Hippocampal formation (tissue), 2 donors: ENCODE measurements at regions not wholly inside any gene's neighbourhood (a gene's known extent, or its start where the extent isn't known, plus 50 kb on each side); places are given as distances from the start of the nearest gene placed in this dataset.
A peak's percentile ranks its signal among the peaks of the same experiment; 100 is the strongest.

ENCODE experiments used
- DNase-seq, 2 donors: peaks; one replicate each; lab custom pipeline; 2025; lab: John Stamatoyannopoulos, UW

GRCh38 chr4:35800669-35801068 lies 443.6 kb downstream of the ARAP2 start:
- no peak for DNase-seq

- DNase-seq: no peak
Observed at GRCh38 chr4:35802644-35803043, 441.7 kb downstream of the ARAP2 start.

- DNase-seq: no peak
Observed at GRCh38 chr4:35818520-35818919, 425.8 kb downstream of the ARAP2 start.

- DNase-seq: no peak
Observed at GRCh38 chr4:35820003-35820402, 424.3 kb downstream of the ARAP2 start.

- DNase-seq: no peak
Observed at GRCh38 chr4:35824231-35824630, 420.1 kb downstream of the ARAP2 start.

GRCh38 chr4:35835893-35836292 lies 408.4 kb downstream of the ARAP2 start:
- no peak for DNase-seq

GRCh38 chr4:35836596-35836995 lies 407.7 kb downstream of the ARAP2 start:
- DNase-seq: no peak

- no peak for DNase-seq
Observed at GRCh38 chr4:35867057-35867456, 377.3 kb downstream of the ARAP2 start.

- no peak for DNase-seq
Observed at GRCh38 chr4:35872273-35872672, 372.0 kb downstream of the ARAP2 start.

- DNase-seq: no peak
Observed at GRCh38 chr4:35879479-35879878, 364.8 kb downstream of the ARAP2 start.

GRCh38 chr4:35883108-35883507 lies 361.2 kb downstream of the ARAP2 start:
- DNase-seq: no peak

- DNase-seq: no peak
Observed at GRCh38 chr4:35884714-35885480, 359.4 kb downstream of the ARAP2 start.

- DNase-seq: no peak
Observed at GRCh38 chr4:35897808-35898207, 346.5 kb downstream of the ARAP2 start.

- DNase-seq: no peak
Observed at GRCh38 chr4:35900286-35901243, 343.7 kb downstream of the ARAP2 start.

- DNase-seq: no peak
Observed at GRCh38 chr4:35912174-35912573, 332.1 kb downstream of the ARAP2 start.

- no peak for DNase-seq
Observed at GRCh38 chr4:35918491-35918977, 325.8 kb downstream of the ARAP2 start.

- DNase-seq: no peak
Observed at GRCh38 chr4:35925806-35926205, 318.5 kb downstream of the ARAP2 start.

GRCh38 chr4:35926788-35927187 lies 317.5 kb downstream of the ARAP2 start:
- no peak for DNase-seq

- DNase-seq: no peak
Observed at GRCh38 chr4:35933901-35934300, 310.4 kb downstream of the ARAP2 start.

GRCh38 chr4:35934320-35934981 lies 309.9 kb downstream of the ARAP2 start:
- peak in 1 of 2 donors; percentile 57 for DNase-seq

- DNase-seq: no peak
Observed at GRCh38 chr4:35938936-35939335, 305.4 kb downstream of the ARAP2 start.

- DNase-seq: no peak
Observed at GRCh38 chr4:35939751-35940150, 304.6 kb downstream of the ARAP2 start.
